HG03575 (cell line): ENCODE measurements at regions not wholly inside any gene's neighbourhood (a gene's known extent, or its start where the extent isn't known, plus 50 kb on each side); places are given as distances from the start of the nearest gene placed in this dataset.

Experiments
- ATAC-seq: cut with Tn5 transposase; IDR thresholded peaks from one replicate; pipeline ENCODE4 v1.9.1; 2021; ENCODE audit not compliant: unreplicated experiment, insufficient number of reproducible peaks, low FRiP score; ENCODE audit errors: extremely low read depth

- no peak for ATAC-seq
Observed at GRCh38 chr13:47239025-47239424, 342.2 kb upstream of the HTR2A start.

DNA sequence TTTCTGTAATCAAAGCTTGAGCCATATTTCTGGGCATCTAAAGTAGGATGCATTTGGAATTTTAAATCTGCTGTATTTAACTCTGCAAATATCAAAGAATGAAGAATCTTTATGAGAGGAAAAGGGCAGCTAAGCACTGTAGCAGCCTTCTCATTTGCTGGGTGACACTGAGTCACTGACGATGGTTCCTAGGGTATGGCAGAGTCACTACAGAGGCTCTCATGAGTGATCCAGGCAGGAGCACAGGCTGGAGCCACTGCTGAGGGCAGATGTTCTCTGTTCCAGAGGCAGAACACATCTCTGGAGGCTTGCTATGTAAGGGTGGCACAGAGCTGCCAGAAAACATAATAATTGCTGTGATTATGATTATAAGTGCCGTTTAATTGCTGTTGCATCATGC is 340.7 kb upstream of the HTR2A start:
- ATAC-seq = no peak

DNA sequence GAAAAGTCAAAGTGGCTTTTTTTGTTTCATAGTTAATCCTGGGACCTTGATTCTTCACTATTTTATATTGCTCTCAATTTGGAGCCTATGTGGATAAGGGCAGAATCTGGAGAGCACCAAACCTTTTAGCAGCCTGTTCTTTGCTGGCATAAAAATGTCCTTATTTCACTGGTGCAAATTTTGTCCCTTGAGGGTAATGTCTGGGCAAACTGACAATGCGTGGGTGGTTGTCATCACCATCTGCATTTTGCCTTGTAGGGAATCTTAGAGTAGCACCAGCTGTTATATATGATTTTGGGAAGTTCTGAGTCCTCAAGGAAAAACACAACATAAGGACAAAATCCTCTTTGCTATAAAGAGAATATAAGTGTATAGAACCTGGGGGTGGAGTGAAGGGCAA is 336.9 kb upstream of the HTR2A start:
- no peak for ATAC-seq

DNA sequence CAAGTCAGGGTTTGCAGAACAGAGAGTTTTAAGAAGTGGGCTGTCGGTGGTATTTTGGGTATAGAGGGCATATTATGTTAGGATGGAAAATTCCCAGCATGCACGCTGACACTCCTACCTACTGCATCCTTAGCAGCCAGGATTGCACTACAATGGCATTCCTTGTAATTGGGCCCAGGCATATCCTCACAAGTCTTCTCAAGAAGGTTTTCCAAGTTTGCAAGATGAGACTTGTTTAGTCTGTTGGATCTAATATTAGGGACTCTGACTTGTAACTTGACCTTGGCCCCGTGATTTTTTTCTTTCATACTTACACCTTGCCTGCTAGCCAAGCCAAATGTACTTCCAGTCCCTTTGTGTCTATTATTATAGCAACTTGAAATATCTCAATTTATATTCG is 335.7 kb upstream of the HTR2A start:
- no peak for ATAC-seq

DNA sequence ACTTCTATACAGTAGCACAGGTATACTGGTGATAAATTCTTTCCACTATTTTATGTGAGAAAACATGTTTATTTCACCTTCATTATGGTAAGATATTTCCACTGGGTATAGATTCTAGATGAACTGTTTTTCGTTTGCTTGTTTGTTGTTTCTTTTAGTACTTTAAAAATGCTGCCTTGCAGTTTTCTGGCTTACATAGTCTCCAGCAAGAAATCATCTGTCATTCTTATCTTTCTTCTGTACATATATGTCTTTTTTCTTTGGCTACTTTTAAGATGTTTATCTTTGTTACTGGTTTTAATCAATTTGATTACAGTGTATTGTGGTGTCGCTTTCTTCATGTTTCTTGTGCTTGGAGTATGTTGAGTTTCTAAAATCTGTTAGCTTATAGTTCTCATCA is 333.3 kb upstream of the HTR2A start:
- no peak for ATAC-seq

- no peak for ATAC-seq
Observed at GRCh38 chr13:47226516-47226915, 329.7 kb upstream of the HTR2A start.

DNA sequence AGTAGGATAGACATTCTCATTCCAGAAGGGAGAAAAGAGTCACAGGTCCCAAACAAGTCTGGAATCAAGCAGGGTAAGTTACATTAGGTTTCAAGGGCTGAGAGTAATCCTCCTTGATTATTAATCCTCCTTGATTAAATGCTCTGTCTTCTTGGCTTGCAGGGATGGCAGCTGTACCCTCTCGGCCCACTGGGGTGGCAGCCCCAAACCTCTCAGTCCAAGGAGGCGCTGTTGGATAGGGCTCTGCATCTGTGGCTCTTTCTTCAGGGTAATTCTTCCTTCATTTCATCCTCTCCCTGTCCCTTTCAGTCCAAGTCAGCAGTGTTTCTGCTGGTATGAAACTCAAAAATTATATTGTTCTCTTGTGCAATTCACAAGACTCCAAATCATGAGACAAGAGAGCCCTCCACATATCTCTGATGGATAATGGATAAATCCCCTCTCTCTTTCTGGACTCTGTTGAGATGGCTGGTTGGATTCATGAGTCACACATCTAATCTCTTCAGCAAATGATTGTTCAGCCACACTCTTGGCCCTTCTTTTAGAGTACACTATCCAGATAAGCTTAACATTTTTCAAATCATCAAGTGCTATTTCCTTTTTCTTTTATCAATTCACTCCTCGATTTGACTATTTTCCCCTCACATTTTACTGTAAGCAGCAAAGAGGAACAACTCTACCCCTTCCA is 323.7 kb upstream of the HTR2A start:
- ATAC-seq = no peak

- no peak for ATAC-seq
Observed at GRCh38 chr13:47218611-47219010, 321.8 kb upstream of the HTR2A start.

DNA sequence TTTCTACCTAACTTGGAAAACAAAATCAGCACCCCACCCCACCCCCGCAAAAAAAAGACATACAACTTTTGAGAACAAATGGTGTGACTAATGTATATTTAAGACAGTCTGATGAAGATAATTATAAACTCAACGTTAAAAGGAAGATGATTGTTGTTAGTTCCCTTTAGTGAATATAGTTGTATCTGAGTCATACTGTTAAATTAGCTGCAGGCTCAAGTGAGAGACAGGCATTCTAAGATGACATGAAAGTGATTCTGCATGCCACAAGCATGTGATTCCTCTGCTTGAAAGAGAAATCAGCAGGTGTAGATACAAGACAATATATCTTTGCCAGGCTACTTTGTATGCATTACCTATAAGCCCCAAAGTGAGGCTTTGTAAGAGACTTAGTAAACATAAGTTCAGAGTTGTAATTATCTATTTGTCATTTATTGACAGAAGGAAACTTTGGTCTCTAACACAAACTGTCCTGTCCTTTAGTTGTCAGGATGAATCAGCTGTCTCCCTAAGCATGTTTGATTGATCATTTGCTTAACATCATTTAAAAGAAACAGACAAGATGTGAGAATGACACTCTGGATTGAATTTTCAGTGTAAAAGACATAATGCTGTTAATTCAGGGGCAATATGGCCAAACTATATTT is 319.4 kb upstream of the HTR2A start:
- ATAC-seq = no peak

GRCh38 chr13:47215736-47216135 is 318.9 kb upstream of the HTR2A start:
- ATAC-seq = no peak

DNA sequence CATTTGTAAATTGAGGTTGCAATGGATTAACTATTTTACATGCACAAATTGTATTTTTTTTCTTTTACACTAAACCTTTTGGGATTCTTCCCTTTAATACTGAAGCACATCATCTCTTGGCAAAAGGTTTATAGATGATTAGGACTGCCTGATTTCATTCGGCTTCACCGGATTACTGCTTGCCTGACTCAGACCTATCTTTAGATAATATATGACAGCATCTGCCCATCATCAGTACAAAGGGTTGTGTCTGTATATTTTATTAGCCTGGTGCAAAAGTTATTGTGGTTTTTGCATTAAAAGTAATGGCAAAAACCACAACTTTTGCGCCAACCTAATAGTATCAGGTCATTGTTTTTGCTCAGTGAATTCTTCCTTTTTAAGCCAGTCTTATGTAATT is 316.2 kb upstream of the HTR2A start:
- ATAC-seq = no peak

DNA sequence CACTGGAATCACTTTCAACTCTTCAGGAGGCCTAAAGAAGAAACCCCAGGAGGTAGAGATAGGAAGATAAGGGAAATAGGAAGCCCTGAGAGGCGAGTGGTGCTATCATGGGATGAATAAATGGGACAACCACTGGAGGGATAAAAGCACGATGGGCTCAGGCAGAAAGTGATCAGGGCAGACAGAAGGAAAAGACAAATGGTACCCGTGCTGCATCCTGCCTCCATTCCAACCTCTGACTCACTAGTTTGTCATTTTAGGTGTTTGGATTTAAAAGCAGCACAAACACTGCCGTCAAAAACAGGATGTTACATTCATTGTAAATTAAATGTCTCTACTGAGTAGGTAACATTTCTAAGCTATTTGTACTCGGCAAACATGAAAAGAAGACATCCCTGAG is 314.3 kb upstream of the HTR2A start:
- no peak for ATAC-seq

GRCh38 chr13:47206111-47206510 is 309.3 kb upstream of the HTR2A start:
- no peak for ATAC-seq

- ATAC-seq = no peak
Observed at GRCh38 chr13:47190696-47191305, 293.9 kb upstream of the HTR2A start.

DNA sequence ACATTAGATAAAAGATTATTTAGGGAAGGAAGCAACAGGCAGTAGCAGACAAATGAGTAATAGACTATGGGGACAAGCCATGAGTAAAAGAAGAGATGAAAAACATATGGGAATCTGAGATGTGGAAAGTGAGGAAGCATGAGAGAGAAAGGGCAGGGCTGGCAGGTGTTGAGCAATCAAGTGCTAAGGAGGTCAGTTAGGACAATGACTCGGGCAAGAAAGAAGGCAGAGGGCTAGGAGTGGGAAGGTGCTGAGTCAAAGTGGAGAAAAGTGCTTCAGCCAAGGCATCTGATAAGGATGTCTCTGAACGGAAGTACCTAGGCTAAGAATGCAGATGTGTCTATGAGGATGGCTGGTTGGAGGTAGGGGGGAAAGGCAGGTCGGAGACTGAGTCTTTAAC is 291.9 kb upstream of the HTR2A start:
- no peak for ATAC-seq

- no peak for ATAC-seq
Observed at GRCh38 chr13:47186471-47186870, 289.6 kb upstream of the HTR2A start.

- no peak for ATAC-seq
Observed at GRCh38 chr13:47184321-47184720, 287.5 kb upstream of the HTR2A start.

GRCh38 chr13:47179321-47179720 is 282.5 kb upstream of the HTR2A start:
- no peak for ATAC-seq

DNA sequence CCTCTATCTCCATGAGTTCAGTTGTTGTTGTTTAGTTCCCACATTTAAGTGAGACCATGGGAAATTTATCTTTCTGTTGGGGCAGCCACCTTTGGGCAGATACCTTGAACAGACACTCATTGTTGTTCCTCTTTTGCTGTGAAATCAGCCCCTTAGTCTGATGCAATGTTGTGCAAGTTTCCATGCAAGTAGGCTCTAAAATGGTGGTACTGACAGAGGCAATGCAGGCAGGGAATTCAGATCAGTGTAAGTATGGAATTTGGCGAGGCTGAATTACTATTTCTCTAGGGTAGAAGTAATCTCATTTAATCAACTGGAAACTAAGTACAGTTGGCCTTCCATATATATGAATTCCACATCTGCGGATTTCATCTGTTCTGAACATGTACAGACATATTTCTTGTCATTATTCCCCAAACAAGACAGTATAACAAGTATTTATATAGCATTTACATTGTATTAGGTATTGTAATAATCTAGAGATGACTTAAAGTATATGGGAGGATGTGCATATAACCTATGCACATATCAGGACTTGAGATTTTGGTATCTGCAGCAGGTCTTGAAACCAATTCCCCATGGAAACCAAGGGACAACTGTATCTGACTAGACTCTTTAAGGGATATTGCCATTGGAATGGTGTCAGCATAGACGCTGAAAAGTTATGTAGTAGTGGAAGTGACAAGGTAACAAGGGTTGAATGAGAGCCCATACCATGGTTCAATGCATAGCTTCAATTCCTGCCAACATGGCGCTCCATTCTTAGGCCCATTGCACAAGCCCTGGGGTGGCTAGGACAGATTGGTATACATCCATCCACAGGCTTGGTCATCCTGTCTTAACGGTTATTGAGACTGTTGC is 281.5 kb upstream of the HTR2A start:
- ATAC-seq = no peak
